GM19372 (cell line): ENCODE measurements at regions not wholly inside any gene's neighbourhood (a gene's known extent, or its start where the extent isn't known, plus 50 kb on each side); places are given as distances from the start of the nearest gene placed in this dataset.

Source experiments
- ATAC-seq: cut with Tn5 transposase; IDR thresholded peaks from one replicate; pipeline ENCODE4 v1.9.1; 2021; ENCODE audit warnings: mild to moderate bottlenecking, low read depth, moderate library complexity; ENCODE audit not compliant: unreplicated experiment

- ATAC-seq: no peak
These were observed 248.6 kb downstream of the OLFM3 start for GRCh38 chr1:101748077-101748476.
